H1 (cell line): ENCODE measurements at regions not wholly inside any gene's neighbourhood (a gene's known extent, or its start where the extent isn't known, plus 50 kb on each side); places are given as distances from the start of the nearest gene placed in this dataset.

Source experiments
- POU5F1 ChIP-seq: IDR thresholded peaks from 2 replicates; pipeline ENCODE4 v1.6.1; 2011; ENCODE audit warnings: low read depth, mild to moderate bottlenecking, low read length, moderate library complexity

GRCh38 chr16:76816475-76816874 lies 374.5 kb upstream of the MON1B start (continued):
- TF ChIP-seq POU5F1 = no peak
